Loucy (cell line): ENCODE measurements at regions not wholly inside any gene's neighbourhood (a gene's known extent, or its start where the extent isn't known, plus 50 kb on each side); places are given as distances from the start of the nearest gene placed in this dataset.

ENCODE experiments used
- H2AFZ ChIP-seq: fragments of 200-600 bp; sonication (generic); 2 replicates; pipeline ENCODE4 v1.6.0; 2016; ENCODE audit warnings: antibody characterized with exemption, mild to moderate bottlenecking, low read length, moderate library complexity
- H3F3A ChIP-seq: fragments of 200-600 bp; 2 replicates; pipeline ENCODE4 v1.6.0; 2016; ENCODE audit warnings: antibody characterized with exemption, low read depth, mild to moderate bottlenecking
- H3K27me3 ChIP-seq: fragments of 200-600 bp; sonication (generic); 2 replicates; pipeline ENCODE4 v1.6.1; 2014; ENCODE audit warnings: low read length, mild to moderate bottlenecking; ENCODE audit not compliant: insufficient read depth, poor library complexity, severe bottlenecking
- H3K36me3 ChIP-seq: fragments of 200-600 bp; sonication (generic); 2 replicates; pipeline ENCODE4 v1.6.1; 2016; ENCODE audit warnings: low read length; ENCODE audit not compliant: insufficient read depth
- H3K4me1 ChIP-seq: fragments of 200-600 bp; sonication (generic); 2 replicates; pipeline ENCODE4 v1.5.1; 2014; ENCODE audit warnings: low read length, mild to moderate bottlenecking; ENCODE audit not compliant: insufficient read depth, poor library complexity, severe bottlenecking
- H3K4me2 ChIP-seq: fragments of 200-600 bp; sonication (generic); 2 replicates; pipeline ENCODE4 v1.6.0; 2014; ENCODE audit warnings: antibody characterized with exemption, low read length, low read depth, mild to moderate bottlenecking; ENCODE audit not compliant: poor library complexity, severe bottlenecking
- H3K4me3 ChIP-seq: fragments of 200-600 bp; sonication (generic); 2 replicates; pipeline ENCODE4 v1.5.1; 2014; ENCODE audit warnings: low read length, mild to moderate bottlenecking, mixed read lengths; ENCODE audit not compliant: poor library complexity, severe bottlenecking
- H3K79me2 ChIP-seq: fragments of 200-600 bp; sonication (generic); 2 replicates; pipeline ENCODE4 v1.6.1; 2014; ENCODE audit warnings: low read length; ENCODE audit not compliant: insufficient read depth
- H3K9ac ChIP-seq: fragments of 200-600 bp; sonication (generic); 2 replicates; pipeline ENCODE4 v1.6.0; 2014; ENCODE audit warnings: mild to moderate bottlenecking, low read depth, low read length, moderate library complexity; ENCODE audit not compliant: poor library complexity, severe bottlenecking
- H3K9me2 ChIP-seq: fragments of 200-600 bp; sonication (generic); replicated peaks from 2 replicates; pipeline ENCODE4 v1.6.1; 2016; ENCODE audit warnings: low read depth, low read length, mixed read lengths
- H3K9me3 ChIP-seq: fragments of 200-600 bp; sonication (generic); 2 replicates; pipeline ENCODE4 v1.6.1; 2014; ENCODE audit warnings: mild to moderate bottlenecking, antibody characterized with exemption, low read length, low read depth; ENCODE audit not compliant: insufficient read depth
- H4K20me1 ChIP-seq: fragments of 200-600 bp; sonication (generic); 2 replicates; pipeline ENCODE4 v1.6.0; 2014; ENCODE audit warnings: antibody characterized with exemption, low read length, mild to moderate bottlenecking; ENCODE audit not compliant: insufficient read depth, poor library complexity, severe bottlenecking
- CTCF ChIP-seq: fragments of 200-600 bp; sonication (generic); conservative IDR thresholded peaks from 2 replicates; pipeline ENCODE4 v1.5.1; 2014; ENCODE audit warnings: mild to moderate bottlenecking, antibody characterized with exemption, low read length
- EZH2phosphoT487 ChIP-seq: fragments of 200-600 bp; IDR thresholded peaks from 2 replicates; pipeline ENCODE4 v1.6.1; 2018; ENCODE audit warnings: antibody characterized with exemption, mild to moderate bottlenecking, moderate library complexity, borderline replicate concordance

- no peaks in the 10 kb centered on the region for H3K9me3 ChIP-seq
- no peaks in the 10 kb centered on the region for H3F3A ChIP-seq
- no peaks in the 10 kb centered on the region for H3K36me3 ChIP-seq
- no peak overlapping the region for H2AFZ ChIP-seq
- H3K9me2 ChIP-seq, result no peaks in the 10 kb centered on the region
- H4K20me1 ChIP-seq, result no peaks in the 10 kb centered on the region
- TF ChIP-seq EZH2phosphoT487 (no peak), CTCF (no peak)
- H3K79me2 ChIP-seq, result no peaks in the 10 kb centered on the region
- no peaks in the 10 kb centered on the region for H3K27me3 ChIP-seq
- H3K4me1 ChIP-seq, result no peaks in the 10 kb centered on the region
- H3K4me3 ChIP-seq, result no peak overlapping the region
- H3K9ac ChIP-seq, result no peak overlapping the region
- H3K4me2 ChIP-seq, result no peak overlapping the region
Measured at GRCh38 chr2:53500181-53500580, 267.4 kb upstream of the CHAC2 start.

- no peaks in the 10 kb centered on the region for H3K79me2 ChIP-seq
Measured at GRCh38 chr2:53498210-53498609, 269.4 kb upstream of the CHAC2 start.

GRCh38 chr2:53497020-53497419 lies 270.6 kb upstream of the CHAC2 start:
- Histone ChIP-seq H3F3A (no peaks in the 10 kb centered on the region), H3K9me3 (no peaks in the 10 kb centered on the region), H3K4me2 (no peak overlapping the region), H3K9ac (no peak overlapping the region), H4K20me1 (no peaks in the 10 kb centered on the region), H3K79me2 (no peaks in the 10 kb centered on the region), H2AFZ (no peak overlapping the region), H3K9me2 (no peaks in the 10 kb centered on the region), H3K4me3 (no peak overlapping the region), H3K27me3 (no peaks in the 10 kb centered on the region), H3K36me3 (no peaks in the 10 kb centered on the region), H3K4me1 (no peaks in the 10 kb centered on the region)
- TF ChIP-seq EZH2phosphoT487 (no peak), CTCF (no peak)

More at GRCh38 chr2:53498210-53498609, 269.4 kb upstream of the CHAC2 start:
- H3K4me1 ChIP-seq, result no peaks in the 10 kb centered on the region
- no peaks in the 10 kb centered on the region for H3F3A ChIP-seq
- no peaks in the 10 kb centered on the region for H3K9me3 ChIP-seq
- H2AFZ ChIP-seq, result no peak overlapping the region
- H3K9ac ChIP-seq, result no peak overlapping the region
- H3K4me3 ChIP-seq, result no peak overlapping the region
- H4K20me1 ChIP-seq, result no peaks in the 10 kb centered on the region
- no peaks in the 10 kb centered on the region for H3K27me3 ChIP-seq
- TF ChIP-seq CTCF (no peak), EZH2phosphoT487 (no peak)
- H3K9me2 ChIP-seq, result no peaks in the 10 kb centered on the region
- no peak overlapping the region for H3K4me2 ChIP-seq
- H3K36me3 ChIP-seq, result no peaks in the 10 kb centered on the region
